Lower leg skin (tissue), 3 donors: ENCODE measurements at regions not wholly inside any gene's neighbourhood (a gene's known extent, or its start where the extent isn't known, plus 50 kb on each side); places are given as distances from the start of the nearest gene placed in this dataset.

Experiments used
- CTCF ChIP-seq, 3 donors: fragments of 450-650 bp; IDR thresholded peaks; one replicate each; pipeline ENCODE4 v1.5.1; 2016; ENCODE audit warnings: antibody characterized with exemption in 3 of 3, mild to moderate bottlenecking in 3 of 3, moderate library complexity in 2 of 3
- POLR2A ChIP-seq, 2 donors: fragments of 450-650 bp; IDR thresholded peaks; one replicate each; pipeline ENCODE4 v1.6.1; 2016 to 2017; ENCODE audit warnings: antibody characterized with exemption in 2 of 2, mild to moderate bottlenecking in 1 of 2, moderate library complexity in 1 of 2

GRCh38 chr21:27703791-27704190 lies 736.9 kb upstream of the ADAMTS5 start:
- no peak for TF ChIP-seq CTCF (IDR thresholded peaks at IDR 0.05)
- TF ChIP-seq POLR2A (IDR thresholded peaks at IDR 0.05) = no peak
